Ecto neural progenitor cell (in vitro differentiated cells): ENCODE measurements at regions not wholly inside any gene's neighbourhood (a gene's known extent, or its start where the extent isn't known, plus 50 kb on each side); places are given as distances from the start of the nearest gene placed in this dataset.

Experiments used
- DNase-seq: peaks from one replicate; pipeline ENCODE4 v3.0.0-alpha.2; 2018; ENCODE audit warnings: low spot score

GRCh38 chr2:118698564-118698963, 148.9 kb downstream of the EN1 start:
- DNase-seq: no peak

GRCh38 chr2:118697781-118698180, 149.7 kb downstream of the EN1 start:
- DNase-seq: no peak

- no peak for DNase-seq
Observed at GRCh38 chr2:118696786-118697465, 150.5 kb downstream of the EN1 start.

- no peak for DNase-seq
Observed at GRCh38 chr2:118693287-118693822, 154.1 kb downstream of the EN1 start.

- no peak for DNase-seq
Observed at GRCh38 chr2:118689874-118690273, 157.6 kb downstream of the EN1 start.

- DNase-seq: no peak
Observed at GRCh38 chr2:118689456-118689855, 158.0 kb downstream of the EN1 start.

- no peak for DNase-seq
Observed at GRCh38 chr2:118689033-118689432, 158.4 kb downstream of the EN1 start.

GRCh38 chr2:118687698-118688097, 159.8 kb downstream of the EN1 start:
- DNase-seq: no peak

GRCh38 chr2:118687192-118687591, 160.3 kb downstream of the EN1 start:
- no peak for DNase-seq

- no peak for DNase-seq
Observed at GRCh38 chr2:118686346-118686745, 161.1 kb downstream of the EN1 start.

GRCh38 chr2:118683460-118683859, 164.0 kb downstream of the EN1 start:
- DNase-seq: no peak

- DNase-seq: no peak
Observed at GRCh38 chr2:118678985-118679384, 168.5 kb downstream of the EN1 start.

GRCh38 chr2:118677546-118677945, 169.9 kb downstream of the EN1 start:
- no peak for DNase-seq

GRCh38 chr2:118675531-118675930, 171.9 kb downstream of the EN1 start:
- DNase-seq: no peak

- DNase-seq: no peak
Observed at GRCh38 chr2:118672571-118673158, 174.8 kb downstream of the EN1 start.

- DNase-seq: no peak
Observed at GRCh38 chr2:118671701-118672454, 175.6 kb downstream of the EN1 start.

GRCh38 chr2:118670838-118671237, 176.6 kb downstream of the EN1 start:
- no peak for DNase-seq

- no peak for DNase-seq
Observed at GRCh38 chr2:118670276-118670675, 177.2 kb downstream of the EN1 start.

GRCh38 chr2:118669654-118670053, 177.8 kb downstream of the EN1 start:
- no peak for DNase-seq

GRCh38 chr2:118668431-118669424, 178.7 kb downstream of the EN1 start:
- no peak for DNase-seq

- no peak for DNase-seq
Observed at GRCh38 chr2:118667964-118668363, 179.5 kb downstream of the EN1 start.

- no peak for DNase-seq
Observed at GRCh38 chr2:118667348-118667747, 180.1 kb downstream of the EN1 start.
